Stimulated activated CD4-positive, alpha-beta T cell treated with anti-CD3 and anti-CD28 coated beads, Interleukin-15, amount 100 ng/mL, for 24 hours (primary cell): ENCODE measurements at regions not wholly inside any gene's neighbourhood (a gene's known extent, or its start where the extent isn't known, plus 50 kb on each side); places are given as distances from the start of the nearest gene placed in this dataset.

Source experiments
- DNase-seq: peaks from one replicate; pipeline ENCODE4 v3.0.0-alpha.2; 2020

- DNase-seq = no peak
Measured at GRCh38 chr11:130720232-130721022, 195.9 kb downstream of the SNX19 start.

GRCh38 chr11:130721023-130721681, 195.1 kb downstream of the SNX19 start:
- DNase-seq = no peak

- no peak for DNase-seq
Measured at GRCh38 chr11:130721736-130722135, 194.5 kb downstream of the SNX19 start.

- no peak for DNase-seq
Measured at GRCh38 chr11:130722401-130722800, 193.9 kb downstream of the SNX19 start.

- DNase-seq = no peak
Measured at GRCh38 chr11:130725421-130726233, 190.7 kb downstream of the SNX19 start.

- DNase-seq = no peak
Measured at GRCh38 chr11:130726234-130727037, 189.8 kb downstream of the SNX19 start.

- no peak for DNase-seq
Measured at GRCh38 chr11:130727157-130728119, 188.8 kb downstream of the SNX19 start.

- no peak for DNase-seq
Measured at GRCh38 chr11:130728185-130729180, 187.8 kb downstream of the SNX19 start.

- no peak for DNase-seq
Measured at GRCh38 chr11:130729193-130729592, 187.1 kb downstream of the SNX19 start.

- no peak for DNase-seq
Measured at GRCh38 chr11:130729678-130730300, 186.5 kb downstream of the SNX19 start.

- DNase-seq = no peak
Measured at GRCh38 chr11:130731401-130731800, 184.9 kb downstream of the SNX19 start.

GRCh38 chr11:130732476-130732875, 183.8 kb downstream of the SNX19 start:
- DNase-seq = no peak

GRCh38 chr11:130737041-130737830, 179.0 kb downstream of the SNX19 start:
- DNase-seq = no peak

GRCh38 chr11:130737866-130738431, 178.3 kb downstream of the SNX19 start:
- DNase-seq = no peak

GRCh38 chr11:130738611-130739010, 177.7 kb downstream of the SNX19 start:
- DNase-seq = no peak

- no peak for DNase-seq
Measured at GRCh38 chr11:130740819-130741218, 175.5 kb downstream of the SNX19 start.

- DNase-seq = no peak
Measured at GRCh38 chr11:130744794-130745193, 171.5 kb downstream of the SNX19 start.

- DNase-seq = no peak
Measured at GRCh38 chr11:130749216-130749615, 167.1 kb downstream of the SNX19 start.
